ENCODE measurements at regions not wholly inside any gene's neighbourhood (a gene's known extent, or its start where the extent isn't known, plus 50 kb on each side); places are given as distances from the start of the nearest gene placed in this dataset.

- ChIA-PET CTCF (ENCODE audit: low intra/inter-chr PET ratio, low total read pairs) (no interaction called here), POLR2A (no interaction called here)
- no peak overlapping the region for H3K27ac ChIP-seq (ENCODE audit: extremely low read length, insufficient read depth, low read length)
- H3K9ac ChIP-seq (ENCODE audit: insufficient read depth, low read depth, low read length) = no peak overlapping the region
- no peak overlapping the region for H2AFZ ChIP-seq (ENCODE audit: low read length)
- peaks cover 8% of the 10 kb centered on the region; the same call in 1 of the 2 replicates for H3K9me3 ChIP-seq (ENCODE audit: low read length)
- TF ChIP-seq ZFP90 (CRISPR knock-in tag; IDR thresholded peaks at IDR 0.05; ENCODE audit: borderline replicate concordance) (no peak), ZNF343 (CRISPR knock-in tag; IDR thresholded peaks at IDR 0.05) (no peak), NFKBIZ (CRISPR knock-in tag; IDR thresholded peaks at IDR 0.05) (no peak), ZNF235 (CRISPR knock-in tag; IDR thresholded peaks at IDR 0.05; ENCODE audit: borderline replicate concordance) (no peak), ATM (IDR thresholded peaks at IDR 0.05; ENCODE audit: borderline replicate concordance) (no peak), ATRX (CRISPR knock-in tag; IDR thresholded peaks at IDR 0.05; ENCODE audit: borderline replicate concordance) (no peak)
- ATAC-seq (no peak), FAIRE-seq (no peak), DNase-seq (ENCODE audit: low spot score) (no peak)
- H3K4me3 ChIP-seq (replicated peaks in 1 of 3; ENCODE audit: insufficient read depth in 1 of 3, low read depth in 2 of 3, low read length in 3 of 3) = no peak overlapping the region
- no TSS peak for BruUV-seq (replicated peaks)
- H3K4me2 ChIP-seq (ENCODE audit: low read depth, low read length) = no peak overlapping the region
- no peaks in the 10 kb centered on the region for H4K20me1 ChIP-seq (ENCODE audit: insufficient read depth, low read length)
- in situ Hi-C loops (cut with HindIII; ENCODE audit: extremely low pct_ligation_motif_present, low pct_unique_long_range_greater_than_20kb) = no loop called here
- no peaks in the 10 kb centered on the region for H3K36me3 ChIP-seq (replicated peaks in 1 of 2; ENCODE audit: control insufficient read depth in 1 of 2, insufficient read depth in 2 of 2, low read length in 2 of 2)
- H3K27me3 ChIP-seq (ENCODE audit: control insufficient read depth in 1 of 2, insufficient read depth in 2 of 2, low read length in 2 of 2) = peaks cover 15 to 78% of the 10 kb centered on the region in 2 experiments
- H3K4me1 ChIP-seq (ENCODE audit: insufficient read depth, low read length) = no peaks in the 10 kb centered on the region
- H3K79me2 ChIP-seq (ENCODE audit: insufficient read depth, low read length) = no peaks in the 10 kb centered on the region
- intact Hi-C loops (cut with micrococcal nuclease; ENCODE audit: unreplicated experiment) = no loop called here
- WGBS (ENCODE audit: low lambda C conversion rate) = 27% methylated on average over 14 of the region's 14 CpGs
These were observed 101.4 kb downstream of the RBFOX3 start for GRCh38 chr17:79509490-79509889.

DNA sequence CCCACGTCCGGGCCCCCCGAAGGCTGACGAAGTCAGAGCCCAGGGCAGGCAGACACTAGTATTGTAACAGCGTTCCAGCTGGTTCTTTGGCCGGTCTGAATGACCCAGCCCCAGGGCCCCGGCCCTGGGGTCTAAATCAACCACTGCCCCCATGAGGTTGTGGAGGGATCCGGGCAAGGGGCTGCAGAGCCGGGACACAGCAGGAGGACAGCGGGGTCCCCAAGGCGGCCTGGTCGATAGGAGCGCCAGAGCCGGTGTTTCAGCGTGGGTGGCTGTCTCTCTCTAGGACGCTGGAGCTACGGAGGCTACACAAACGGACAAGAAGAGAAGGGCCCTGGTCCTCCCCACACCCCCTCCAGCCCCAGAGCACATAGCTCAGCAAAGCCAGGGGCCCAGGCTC is 101.8 kb downstream of the RBFOX3 start:
- H3K4me3 ChIP-seq (replicated peaks in 1 of 3; ENCODE audit: insufficient read depth in 1 of 3, low read depth in 2 of 3, low read length in 3 of 3) = no peak overlapping the region
- 21% methylated on average over 15 of the region's 18 CpGs for WGBS (ENCODE audit: low lambda C conversion rate)
- no TSS peak for BruUV-seq (replicated peaks)
- CTCF ChIA-PET (ENCODE audit: low intra/inter-chr PET ratio, low total read pairs) = no interaction called here
- H3K4me2 ChIP-seq (ENCODE audit: low read depth, low read length) = no peak overlapping the region
- POLR2A ChIA-PET = no interaction called here
- in situ Hi-C loops (cut with HindIII; ENCODE audit: extremely low pct_ligation_motif_present, low pct_unique_long_range_greater_than_20kb) (no loop called here), intact Hi-C loops (cut with micrococcal nuclease; ENCODE audit: unreplicated experiment) (no loop called here)
- FAIRE-seq = no peak
- H3K9me3 ChIP-seq (ENCODE audit: low read length) = peaks cover 8% of the 10 kb centered on the region; the same call in 1 of the 2 replicates
- no peaks in the 10 kb centered on the region for H3K36me3 ChIP-seq (replicated peaks in 1 of 2; ENCODE audit: control insufficient read depth in 1 of 2, insufficient read depth in 2 of 2, low read length in 2 of 2)
- H3K4me1 ChIP-seq (ENCODE audit: insufficient read depth, low read length) = no peaks in the 10 kb centered on the region
- DNase-seq (ENCODE audit: low spot score) = no peak
- no peak for ATAC-seq
- no peak overlapping the region for H2AFZ ChIP-seq (ENCODE audit: low read length)
- H4K20me1 ChIP-seq (ENCODE audit: insufficient read depth, low read length) = no peaks in the 10 kb centered on the region
- no peak overlapping the region for H3K9ac ChIP-seq (ENCODE audit: insufficient read depth, low read depth, low read length)
- no peak overlapping the region for H3K27ac ChIP-seq (ENCODE audit: extremely low read length, insufficient read depth, low read length)
- H3K27me3 ChIP-seq (ENCODE audit: control insufficient read depth in 1 of 2, insufficient read depth in 2 of 2, low read length in 2 of 2) = peaks cover 15 to 78% of the 10 kb centered on the region in 2 experiments
- H3K79me2 ChIP-seq (ENCODE audit: insufficient read depth, low read length) = no peaks in the 10 kb centered on the region
- TF ChIP-seq KLF12 (CRISPR knock-in tag; IDR thresholded peaks at IDR 0.05; ENCODE audit: borderline replicate concordance) = no peak
- no peak for TF ChIP-seq IKZF1 (IDR thresholded peaks at IDR 0.05)
- TF ChIP-seq PCBP2 (optimal IDR thresholded peaks at IDR 0.05; ENCODE audit: low read depth, low read length, poor library complexity, severe bottlenecking) = no peak
- no peak for TF ChIP-seq NFE2L2 (IDR thresholded peaks at IDR 0.05; ENCODE audit: low read length)
- no peak for TF ChIP-seq FOXP1 (IDR thresholded peaks at IDR 0.05)
- no peak for TF ChIP-seq FOXP1 (CRISPR knock-in tag; IDR thresholded peaks at IDR 0.05)
- no peak for TF ChIP-seq SYNCRIP (IDR thresholded peaks at IDR 0.05; ENCODE audit: insufficient read depth, low read depth, low read length)
- TF ChIP-seq SMAD9 (CRISPR knock-in tag; IDR thresholded peaks at IDR 0.05) = no peak
- no peak for TF ChIP-seq HNRNPH1 (optimal IDR thresholded peaks at IDR 0.05; ENCODE audit: low read depth, low read length)
- TF ChIP-seq MTF1 (CRISPR knock-in tag; IDR thresholded peaks at IDR 0.05) = no peak
- TF ChIP-seq KMT2B (CRISPR knock-in tag; IDR thresholded peaks at IDR 0.05) = no peak
- TF ChIP-seq SCMH1 (CRISPR knock-in tag; IDR thresholded peaks at IDR 0.05; ENCODE audit: borderline replicate concordance) = no peak
- no peak for TF ChIP-seq ZSCAN5A (CRISPR knock-in tag; IDR thresholded peaks at IDR 0.05; ENCODE audit: borderline replicate concordance)
- no peak for TF ChIP-seq XRCC5 (optimal IDR thresholded peaks at IDR 0.05; ENCODE audit: low read length)
- no peak for TF ChIP-seq ELF4 (CRISPR knock-in tag; IDR thresholded peaks at IDR 0.05; ENCODE audit: borderline replicate concordance)
- no peak for TF ChIP-seq ASH2L (IDR thresholded peaks at IDR 0.05; ENCODE audit: insufficient read length, low read depth, low read length)

Measured in HepG2 (cell line).